ENCODE measurements at regions not wholly inside any gene's neighbourhood (a gene's known extent, or its start where the extent isn't known, plus 50 kb on each side); places are given as distances from the start of the nearest gene placed in this dataset.
A peak's percentile ranks its signal among the peaks of the same experiment; 100 is the strongest.

- Histone ChIP-seq H2BK15ac (ENCODE audit: low read depth, low read length) (no peak overlapping the region), H4K8ac (ENCODE audit: low read depth in 2 of 2, low read length in 2 of 2) (no peak overlapping the region), H3K18ac (ENCODE audit: low read depth, low read length) (no peak overlapping the region), H4K91ac (ENCODE audit: insufficient read depth, low read depth, low read length) (no peak overlapping the region), H2AFZ (replicated peaks; ENCODE audit: low read length, poor library complexity) (no peak overlapping the region), H3K9me3 (ENCODE audit: control insufficient read depth, insufficient read depth, low read length) (no peaks in the 10 kb centered on the region), H4K20me1 (ENCODE audit: insufficient read depth, low read length) (no peaks in the 10 kb centered on the region), H3K4me3 (ENCODE audit: insufficient read depth, low read depth, low read length) (no peak overlapping the region), H3K4me1 (ENCODE audit: control insufficient read depth, insufficient read depth, low read length) (no peaks in the 10 kb centered on the region), H3K9me1 (ENCODE audit: insufficient read depth, low read length) (no peaks in the 10 kb centered on the region), H2BK20ac (ENCODE audit: low read depth, low read length) (no peak overlapping the region), H3K27ac (ENCODE audit: insufficient read depth, low read length) (no peak overlapping the region), H3K79me1 (ENCODE audit: low read depth in 1 of 2, low read length in 2 of 2) (no peaks in the 10 kb centered on the region), H2AK9ac (replicated peaks; ENCODE audit: low read depth, low read length, poor library complexity) (no peak overlapping the region), H3K27me3 (ENCODE audit: control insufficient read depth, insufficient read depth, low read length) (no peaks in the 10 kb centered on the region), H4K5ac (ENCODE audit: low read depth, low read length) (no peak overlapping the region), H2AK5ac (ENCODE audit: low read depth, low read length) (no peak overlapping the region), H3K23ac (ENCODE audit: low read depth, low read length) (no peak overlapping the region), H3K4ac (ENCODE audit: low read depth, low read length) (no peak overlapping the region), H2BK120ac (ENCODE audit: low read depth, low read length) (no peak overlapping the region), H3K14ac (replicated peaks; ENCODE audit: low read depth, low read length) (no peak overlapping the region), H3K9ac (ENCODE audit: low read depth, low read length) (no peak overlapping the region), H3K56ac (ENCODE audit: extremely low read depth, insufficient read depth, low read length) (no peak overlapping the region), H2BK5ac (ENCODE audit: low read depth, low read length, poor library complexity, severe bottlenecking) (no peak overlapping the region), H3K36me3 (ENCODE audit: control insufficient read depth, insufficient read depth, low read length) (no peaks in the 10 kb centered on the region), H3K4me2 (ENCODE audit: low read depth, low read length) (no peak overlapping the region)
- TF ChIP-seq RAD21 (IDR thresholded peaks at IDR 0.05; ENCODE audit: low read length), result no peak
- TF ChIP-seq MAFK (IDR thresholded peaks at IDR 0.05; ENCODE audit: low read depth, low read length), result peak; percentile 46
- TF ChIP-seq SMC3 (IDR thresholded peaks at IDR 0.05; ENCODE audit: low read depth, low read length), result no peak
- dilution Hi-C loops (cut with HindIII; ENCODE audit: low sequenced_read_pairs, unreplicated experiment) (no loop called here), in situ Hi-C loops (cut with MboI; ENCODE audit: low sequenced_read_pairs) (no loop called here), intact Hi-C loops (cut with micrococcal nuclease) (no loop called here)
- ChIA-PET CTCF (no interaction called here), POLR2A (ENCODE audit: unreplicated experiment) (no interaction called here)
- no TSS peak for BruUV-seq (replicated peaks)
- ATAC-seq (ENCODE audit: low read depth) (no peak), DNase-seq (no peak)
Measured at GRCh38 chrX:152079768-152080167, 58.6 kb downstream of the MAGEA10 start.
